Stimulated activated CD4-positive, alpha-beta T cell treated with anti-CD3 and anti-CD28 coated beads, Interleukin-2, amount 100 ng/mL, for 24 hours (primary cell): ENCODE measurements at regions not wholly inside any gene's neighbourhood (a gene's known extent, or its start where the extent isn't known, plus 50 kb on each side); places are given as distances from the start of the nearest gene placed in this dataset.

Source experiments
- DNase-seq, 2 donors: peaks; one replicate each; pipeline ENCODE4 v3.0.0-alpha.2; 2020

DNA sequence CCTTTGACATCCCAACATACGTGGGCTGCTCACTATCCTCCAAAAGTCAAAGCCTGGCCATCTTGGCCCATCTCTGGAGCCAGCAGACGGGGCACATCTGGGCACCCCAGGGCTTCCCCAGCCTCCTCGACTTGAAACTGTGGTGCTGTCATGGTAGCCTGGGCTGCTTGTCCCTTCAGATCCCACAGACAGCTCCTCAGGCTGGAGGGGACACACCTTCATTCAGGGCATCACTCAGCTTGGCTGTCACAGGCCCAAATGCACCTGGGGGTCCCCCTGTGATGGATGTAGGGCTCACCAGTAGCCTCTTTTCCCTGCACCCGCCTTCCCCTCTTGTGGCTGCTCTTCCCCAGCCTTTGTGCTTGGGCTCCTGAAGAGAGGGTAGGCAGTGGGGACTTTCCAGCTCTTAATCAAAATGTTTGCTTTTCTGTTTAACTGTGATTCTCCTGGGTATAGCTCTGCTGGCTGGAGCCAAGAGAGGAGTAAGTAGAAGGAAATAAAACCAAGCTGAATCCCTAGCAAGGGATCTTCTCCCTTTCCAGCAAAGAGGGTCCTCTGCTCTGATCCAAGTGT lies 92.3 kb downstream of the GYPC start:
- peak in 1 of 2 donors; percentile 8 for DNase-seq

DNA sequence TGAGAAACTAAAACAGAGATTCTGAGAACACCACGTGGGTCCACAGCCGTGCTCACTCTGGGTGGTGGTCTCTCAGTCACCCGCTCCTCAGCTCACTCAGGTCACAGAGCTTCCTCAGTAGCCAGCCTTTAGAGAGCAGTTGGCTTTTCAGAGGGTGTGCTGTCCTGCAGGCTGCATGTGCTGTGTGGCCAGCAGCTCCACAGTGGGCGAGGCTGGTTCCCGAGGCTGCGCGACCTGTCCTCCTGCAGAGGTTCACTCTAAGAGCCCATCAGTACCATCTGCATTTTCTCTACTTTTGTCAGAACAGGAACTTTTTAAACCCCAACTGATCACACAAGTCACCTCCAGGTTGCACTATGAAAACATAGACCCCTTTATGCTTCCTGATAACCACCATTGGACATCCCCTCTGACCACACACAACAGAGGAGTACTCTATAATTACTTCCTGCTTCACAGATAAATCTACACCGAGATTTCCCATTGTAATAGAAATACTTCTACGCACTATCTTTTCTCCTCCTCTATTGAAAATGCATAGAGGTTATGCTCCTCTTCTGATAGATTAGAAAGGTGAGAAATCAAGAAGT lies 93.1 kb downstream of the GYPC start:
- peak in 1 of 2 donors; percentile 11 for DNase-seq

DNA sequence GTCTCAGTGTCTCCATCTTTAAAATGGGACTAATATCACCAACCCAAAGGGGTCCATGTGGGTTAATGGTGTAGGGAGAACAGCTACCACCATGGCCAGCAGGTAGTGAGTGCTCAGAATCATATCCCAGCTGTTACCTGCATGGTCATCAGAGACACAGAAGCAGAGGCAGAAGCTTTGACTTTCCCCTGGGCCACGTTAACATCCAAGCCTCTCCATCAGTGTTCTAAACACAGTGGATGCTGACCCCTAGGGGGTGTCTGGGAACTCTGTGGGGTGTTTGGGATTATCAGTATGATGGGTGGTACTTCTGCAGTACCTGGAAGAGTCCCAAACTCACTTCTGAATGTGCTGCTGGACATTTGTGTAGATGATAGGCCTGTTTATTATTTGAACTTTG lies 93.6 kb downstream of the GYPC start:
- DNase-seq: peak in 1 of 2 donors; percentile 16

DNA sequence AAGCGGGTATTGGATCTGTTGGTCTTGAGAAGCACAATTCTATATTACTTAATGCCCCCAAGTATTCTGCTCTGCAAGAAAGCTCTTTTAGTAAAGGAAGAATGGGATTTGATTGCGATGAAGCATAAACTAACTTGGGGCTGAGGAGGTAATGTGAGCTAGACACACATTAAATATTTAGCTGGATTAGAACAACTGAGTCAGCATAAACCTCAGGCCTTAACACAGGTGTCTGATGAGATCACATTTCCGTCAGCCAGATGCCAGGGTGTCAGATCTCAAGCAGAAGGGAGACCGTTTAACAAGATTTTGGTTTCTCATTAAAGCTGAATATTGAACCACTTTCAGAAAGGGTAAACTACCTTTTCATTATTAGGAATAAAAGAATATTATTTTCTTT lies 94.5 kb downstream of the GYPC start:
- no peak for DNase-seq

DNA sequence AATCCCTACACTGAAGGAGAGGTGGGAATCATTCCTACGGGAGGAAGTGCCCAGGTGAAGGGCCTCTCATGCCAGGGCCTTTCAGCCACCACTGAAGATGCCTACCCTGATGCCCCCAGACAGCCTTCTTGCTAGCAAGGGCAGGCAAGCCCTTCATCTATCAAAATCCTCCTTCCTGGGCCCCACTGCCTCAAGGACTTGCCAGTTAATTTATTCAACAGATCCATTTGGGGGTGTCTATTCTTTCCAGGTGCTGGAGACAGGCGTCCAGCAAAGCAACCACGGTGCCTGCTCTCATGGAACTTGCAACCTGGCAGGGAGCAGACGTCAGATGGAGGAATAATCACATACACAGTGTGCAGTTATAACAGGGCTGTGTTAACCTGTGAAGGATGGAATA lies 95.5 kb downstream of the GYPC start:
- peak in 1 of 2 donors; percentile 3 for DNase-seq

DNA sequence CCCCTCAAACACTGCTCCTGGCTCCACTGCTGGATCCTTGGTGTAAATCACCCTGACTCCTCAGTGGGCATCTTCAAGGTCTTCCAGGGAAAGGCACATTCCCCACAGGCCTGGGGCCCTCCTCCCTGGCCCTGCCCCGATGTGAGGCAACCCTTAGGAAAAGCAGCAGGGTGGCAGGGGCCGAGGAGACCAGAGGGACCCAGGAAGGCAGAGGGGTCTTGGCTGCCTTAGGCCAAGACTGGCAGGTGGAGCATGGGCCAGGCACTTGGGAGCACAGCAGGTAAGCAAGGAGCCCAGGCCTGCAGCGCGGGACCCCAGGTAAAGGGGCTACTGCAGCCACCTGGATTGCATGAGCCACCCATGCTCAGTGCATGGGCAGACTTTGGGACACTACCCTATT lies 96.9 kb downstream of the GYPC start:
- peak in 1 of 2 donors; percentile 11 for DNase-seq

DNA sequence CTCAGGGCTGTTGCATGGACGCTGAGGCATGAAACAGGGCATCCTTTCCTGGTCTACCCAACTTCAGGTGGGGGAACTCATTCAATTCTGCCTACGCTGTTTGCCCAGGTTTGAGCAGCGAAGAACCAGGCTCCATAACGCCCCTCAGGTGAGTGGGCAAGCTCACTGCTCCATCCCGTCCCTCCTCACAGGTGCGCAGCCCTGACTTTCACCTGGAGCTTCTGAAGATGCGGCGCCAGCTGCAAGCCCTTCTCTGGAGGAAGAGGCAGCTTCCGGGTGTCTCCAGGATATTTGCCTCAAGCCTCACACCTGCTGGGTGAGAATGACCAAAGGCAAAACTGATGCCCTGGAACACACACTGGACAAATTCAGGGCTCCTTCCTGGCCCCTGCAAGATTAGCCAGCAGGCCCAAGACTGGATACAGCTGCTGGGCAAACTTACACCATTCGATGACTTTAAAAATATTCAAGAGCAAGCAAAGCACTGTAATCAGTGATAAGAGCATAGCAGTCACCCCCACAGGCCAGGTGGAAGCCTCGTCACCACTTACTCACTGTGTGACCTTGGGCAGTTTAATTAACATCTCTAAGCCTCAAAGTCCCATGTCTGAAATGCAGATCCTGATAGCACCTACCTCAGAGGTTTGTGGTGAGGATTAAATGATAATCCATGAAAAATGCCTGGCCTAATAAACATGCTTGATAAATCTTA lies 97.7 kb downstream of the GYPC start:
- DNase-seq: peak in 1 of 2 donors; percentile 5

DNA sequence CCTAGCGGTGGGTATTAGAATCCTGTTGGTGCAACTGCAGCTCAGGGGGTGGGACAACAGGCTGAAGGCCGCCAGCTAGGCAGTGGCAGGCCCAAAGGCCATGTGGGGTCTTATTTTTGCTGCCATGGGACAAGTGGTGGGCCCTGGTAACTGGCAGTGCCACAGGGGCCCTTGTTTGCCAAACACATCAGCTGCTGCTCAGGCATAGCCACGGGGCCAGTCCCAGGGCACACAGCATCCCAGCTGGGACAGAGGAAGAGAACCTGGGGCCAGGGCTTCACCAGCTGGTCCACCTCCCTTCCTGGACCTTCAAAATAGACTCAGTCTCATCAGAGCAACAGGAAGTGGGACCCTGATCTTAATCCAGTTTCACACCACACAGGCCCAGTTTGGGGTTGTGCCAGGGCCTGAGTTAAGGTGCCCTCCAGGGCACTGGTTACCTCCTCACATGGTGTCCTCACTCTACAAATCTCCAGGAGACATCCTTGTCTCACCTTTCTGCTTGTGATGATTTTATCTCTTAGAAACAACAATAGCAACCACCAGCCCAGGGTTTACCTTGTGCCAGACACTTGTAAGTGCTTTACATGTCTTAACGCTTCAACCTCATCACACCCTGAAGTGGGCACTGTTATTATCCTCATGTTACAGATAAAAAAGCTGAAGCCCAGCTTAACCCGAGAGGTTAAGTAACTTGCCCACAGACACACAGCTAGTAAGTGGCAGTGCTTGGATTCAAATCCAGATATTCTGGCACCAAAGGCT lies 98.5 kb downstream of the GYPC start:
- DNase-seq: peak in 1 of 2 donors; percentile 6

DNA sequence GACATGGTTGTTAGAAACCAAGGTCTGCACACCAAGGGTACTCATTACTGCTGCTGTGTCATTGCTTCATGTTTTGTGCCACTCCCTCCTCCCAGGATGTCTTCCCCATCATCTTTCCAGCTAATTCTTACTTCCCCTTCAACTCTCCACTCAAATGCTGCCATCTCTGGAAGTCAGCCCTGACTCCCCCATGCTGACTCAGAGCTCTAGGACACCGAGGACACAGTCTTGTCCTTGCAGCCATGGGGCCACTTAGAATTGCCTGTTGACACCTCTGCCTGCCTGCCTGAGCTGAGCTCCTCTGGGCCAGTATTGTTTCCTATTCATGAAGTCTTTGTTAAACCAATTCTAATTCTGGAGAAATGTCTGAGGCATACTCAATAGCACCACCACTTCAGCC lies 100.2 kb downstream of the GYPC start:
- DNase-seq: peak in 1 of 2 donors; percentile 7

DNA sequence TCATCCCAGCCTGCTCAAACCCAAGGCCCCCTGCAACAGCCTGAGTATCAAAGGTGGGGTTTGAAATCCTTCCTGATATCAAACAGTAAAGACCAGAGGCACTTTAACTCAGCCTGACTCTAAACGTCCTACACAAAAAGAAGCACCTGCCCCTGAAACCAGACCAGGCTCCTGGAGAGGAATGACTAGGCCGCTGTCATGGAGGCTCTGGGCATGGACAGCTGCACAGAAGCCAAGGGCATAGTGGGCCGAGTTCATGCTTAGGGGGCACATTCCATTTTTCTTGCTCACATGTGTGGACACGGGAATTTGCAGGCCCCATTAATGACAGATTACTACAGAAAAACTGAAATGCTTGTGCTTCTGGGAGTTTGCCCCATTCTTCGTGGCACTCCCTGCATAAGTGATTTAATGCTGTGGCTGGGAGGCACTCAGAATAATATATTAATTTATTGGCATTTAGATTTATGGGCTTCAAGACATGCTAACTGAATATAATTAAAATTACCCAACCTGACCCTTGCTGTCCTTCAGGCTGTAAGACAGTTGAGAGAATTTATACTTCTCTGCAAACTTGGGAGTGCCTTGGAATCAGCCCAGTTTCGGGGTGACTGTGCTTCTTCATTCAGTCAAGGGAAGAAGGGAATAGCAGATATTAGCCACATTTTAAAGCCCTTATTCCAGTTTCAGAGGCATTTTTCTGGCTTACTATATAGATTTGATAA lies 105.5 kb downstream of the GYPC start:
- peak in 1 of 2 donors; percentile 8 for DNase-seq

DNA sequence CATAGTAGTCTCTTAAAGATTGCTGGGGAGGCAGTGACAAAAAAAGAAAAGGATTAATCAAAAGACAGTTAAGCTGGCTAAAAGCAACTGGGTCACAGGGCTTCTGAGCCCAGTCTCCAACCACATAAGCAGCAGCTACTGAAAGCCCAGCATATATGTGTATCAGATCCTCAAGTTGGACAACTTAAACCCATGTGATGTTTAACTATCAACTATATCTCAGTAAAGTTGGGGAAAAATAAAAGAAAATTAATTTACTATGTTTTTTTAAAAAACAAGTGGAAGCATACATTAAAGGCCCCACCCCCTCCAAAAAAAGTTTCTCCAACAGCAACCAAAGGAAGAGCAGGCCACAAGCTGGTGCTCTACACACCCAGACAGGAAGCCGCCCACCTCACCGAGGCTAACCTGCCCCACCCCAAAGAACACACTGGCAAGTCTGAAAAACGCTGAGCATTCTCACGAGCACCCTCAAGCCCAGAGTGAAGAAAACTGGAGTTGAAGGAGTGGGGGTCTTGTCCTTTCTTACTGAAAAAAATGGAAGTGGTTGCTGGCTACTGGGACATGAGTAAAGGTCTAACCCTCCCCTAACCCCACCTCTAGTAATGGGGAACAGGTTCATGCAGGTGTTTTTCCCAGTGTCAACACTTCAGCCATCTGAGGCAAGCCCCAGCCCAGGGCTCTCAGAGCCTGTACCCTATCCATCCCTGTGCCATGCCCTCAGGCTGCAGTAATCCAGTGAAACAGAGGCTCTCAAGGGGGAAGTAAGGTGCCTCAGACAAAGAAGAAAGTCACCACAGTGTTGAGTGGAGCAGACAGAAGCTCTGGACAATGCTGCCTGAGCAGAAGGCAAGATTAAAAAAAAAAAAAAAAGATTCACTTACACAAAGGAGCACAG lies 106.3 kb downstream of the GYPC start:
- DNase-seq: peak; percentile 32 to 36

DNA sequence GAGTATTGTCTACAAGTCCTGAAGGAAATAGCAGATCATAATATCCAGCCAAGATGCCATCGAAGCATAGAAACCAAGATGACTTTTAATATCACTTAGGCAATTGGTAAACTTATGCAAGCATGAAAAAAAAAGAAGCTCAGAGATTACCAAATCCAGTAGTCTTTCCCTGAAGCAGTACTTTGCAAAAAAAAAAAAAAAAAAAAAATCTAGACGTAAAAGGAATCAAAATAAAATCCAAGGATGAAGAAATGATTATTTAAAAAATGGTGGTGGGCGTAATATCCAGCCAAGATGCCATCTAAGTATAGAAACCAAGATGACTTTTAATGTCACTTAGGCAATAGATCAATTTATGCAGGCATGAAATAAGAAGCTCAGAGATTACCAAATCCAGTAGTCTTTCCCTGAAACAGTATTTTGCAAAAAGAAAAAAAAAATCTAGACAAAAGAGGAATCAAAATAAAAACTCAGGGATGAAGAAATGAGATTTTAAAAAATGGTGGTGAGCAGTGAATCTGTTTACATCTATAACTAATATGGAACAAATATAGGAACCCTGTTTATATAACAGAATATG lies 108.8 kb downstream of the GYPC start:
- no peak for DNase-seq

DNA sequence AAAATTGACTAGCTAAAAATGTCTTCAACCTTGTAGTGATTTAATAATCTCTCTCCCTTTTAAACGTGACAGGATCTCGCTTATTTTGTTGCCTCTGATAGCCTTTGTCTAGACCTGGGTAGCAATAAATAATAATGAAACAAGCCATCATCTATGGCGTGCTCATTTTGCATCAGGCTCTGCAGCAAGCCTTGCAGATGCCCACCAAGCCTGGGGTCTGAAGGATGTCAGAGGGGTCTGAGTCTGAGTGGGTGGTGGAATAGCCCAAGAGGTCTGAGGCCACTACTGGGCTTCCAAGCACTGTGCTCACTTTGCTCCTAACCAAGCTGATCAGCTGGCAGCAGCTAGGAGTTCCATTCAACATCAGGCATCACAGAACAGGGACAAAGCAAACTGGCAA lies 109.4 kb downstream of the GYPC start:
- DNase-seq: no peak

DNA sequence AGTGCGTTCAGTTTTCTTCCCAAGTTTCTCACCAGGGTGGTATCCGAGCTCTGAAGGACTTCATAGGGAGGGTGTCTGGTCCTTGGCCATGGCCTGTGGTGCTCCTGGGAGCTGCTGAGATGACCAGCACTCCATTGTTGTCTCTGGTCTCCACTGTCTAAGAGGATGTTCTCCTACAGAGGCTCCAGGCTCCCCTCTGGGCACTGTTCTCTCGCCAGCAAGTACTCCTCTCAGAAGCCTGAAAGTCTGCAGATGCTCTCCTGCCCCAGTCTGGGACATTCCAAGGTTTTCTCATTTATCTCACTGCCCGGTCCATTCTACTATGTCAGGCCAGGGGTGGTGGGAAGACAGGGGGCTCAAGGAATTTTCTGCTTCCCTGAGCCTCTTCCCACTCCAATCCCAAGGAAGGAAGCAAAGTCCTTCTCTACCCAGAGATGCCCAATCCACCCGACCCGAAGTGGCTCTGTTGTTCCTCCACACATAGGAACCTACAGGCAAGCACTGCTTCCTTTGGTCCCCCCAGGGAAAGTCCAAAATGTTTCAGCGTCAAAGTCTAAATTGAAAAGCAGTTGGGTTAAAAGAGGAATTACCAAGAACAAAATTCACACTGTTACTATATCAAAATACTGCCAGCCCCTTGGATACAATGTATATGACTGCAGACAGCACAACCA lies 110.5 kb downstream of the GYPC start:
- DNase-seq: no peak

DNA sequence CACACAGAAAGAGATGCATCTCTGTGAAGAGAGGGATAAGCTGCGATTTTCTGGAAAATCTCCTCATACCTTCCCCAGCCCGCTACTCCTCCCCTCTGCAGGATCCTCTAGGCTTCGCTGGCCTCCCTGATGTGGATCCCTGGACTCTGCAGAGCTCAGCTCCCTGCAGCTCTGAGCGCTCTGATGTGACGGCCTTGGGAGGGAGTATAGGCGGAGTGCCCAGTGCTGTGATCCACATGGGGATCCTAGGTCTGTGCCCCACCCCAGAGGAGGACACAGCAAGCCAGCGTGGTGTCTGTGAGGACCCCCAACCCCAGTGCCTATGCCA lies 111.0 kb downstream of the GYPC start:
- DNase-seq: no peak

DNA sequence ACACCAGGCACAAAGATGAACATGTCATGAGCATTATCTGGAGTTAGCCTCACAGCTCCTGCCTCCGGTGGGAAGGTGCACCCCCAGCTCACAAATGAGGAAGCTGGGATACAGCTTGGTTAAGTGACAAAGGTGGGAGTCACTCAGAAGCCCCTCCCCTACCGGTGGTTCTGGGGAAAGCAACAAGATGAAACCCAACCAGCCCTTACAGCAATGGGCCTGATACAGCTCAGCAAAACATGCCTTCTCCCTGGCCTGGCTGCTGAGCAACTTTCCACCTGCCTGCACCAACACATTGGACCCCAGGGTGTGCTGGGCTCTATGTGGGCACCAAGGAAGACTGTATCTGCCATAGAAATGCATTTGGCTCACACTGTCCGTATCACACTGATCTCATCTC lies 113.2 kb downstream of the GYPC start:
- DNase-seq: no peak

DNA sequence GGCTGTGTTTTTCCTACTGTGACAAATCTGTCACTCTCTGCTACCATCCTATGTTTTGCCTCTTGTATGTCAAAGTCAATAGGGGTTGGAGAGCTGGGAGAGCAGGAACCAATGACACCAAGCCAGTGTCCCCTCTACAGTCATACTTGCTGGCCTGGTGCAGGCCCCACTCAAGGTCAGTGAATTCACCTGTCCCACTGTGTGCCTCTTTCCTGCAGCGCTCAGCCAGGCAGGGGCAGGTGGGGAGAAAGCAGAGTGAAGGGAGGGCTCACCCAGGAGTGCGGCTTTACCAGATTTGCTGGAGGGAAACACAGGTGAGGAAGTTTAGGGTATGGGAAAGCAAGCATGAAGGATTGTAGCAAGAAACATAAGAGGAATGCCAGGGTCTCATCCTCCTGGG lies 114.5 kb downstream of the GYPC start:
- no peak for DNase-seq

DNA sequence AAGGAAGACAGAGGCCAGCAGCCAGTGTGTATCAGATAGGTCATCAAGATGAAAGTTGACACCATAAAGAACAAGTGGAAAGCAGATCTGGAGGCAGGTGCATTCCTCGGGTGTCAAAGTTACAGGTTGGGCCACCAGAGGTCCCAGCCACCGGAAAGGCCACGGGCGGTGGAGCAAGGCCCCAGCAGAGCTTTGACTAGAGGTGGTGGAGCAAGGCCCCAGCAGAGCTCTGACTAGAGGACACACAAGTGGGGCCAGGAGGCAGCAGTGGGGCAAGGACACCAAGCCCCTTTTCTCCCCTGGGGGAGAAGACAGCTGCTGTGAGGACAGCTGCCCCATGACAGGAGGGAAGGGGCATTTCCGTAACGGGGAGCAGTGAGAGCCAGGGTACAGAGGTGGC lies 115.1 kb downstream of the GYPC start:
- no peak for DNase-seq

DNA sequence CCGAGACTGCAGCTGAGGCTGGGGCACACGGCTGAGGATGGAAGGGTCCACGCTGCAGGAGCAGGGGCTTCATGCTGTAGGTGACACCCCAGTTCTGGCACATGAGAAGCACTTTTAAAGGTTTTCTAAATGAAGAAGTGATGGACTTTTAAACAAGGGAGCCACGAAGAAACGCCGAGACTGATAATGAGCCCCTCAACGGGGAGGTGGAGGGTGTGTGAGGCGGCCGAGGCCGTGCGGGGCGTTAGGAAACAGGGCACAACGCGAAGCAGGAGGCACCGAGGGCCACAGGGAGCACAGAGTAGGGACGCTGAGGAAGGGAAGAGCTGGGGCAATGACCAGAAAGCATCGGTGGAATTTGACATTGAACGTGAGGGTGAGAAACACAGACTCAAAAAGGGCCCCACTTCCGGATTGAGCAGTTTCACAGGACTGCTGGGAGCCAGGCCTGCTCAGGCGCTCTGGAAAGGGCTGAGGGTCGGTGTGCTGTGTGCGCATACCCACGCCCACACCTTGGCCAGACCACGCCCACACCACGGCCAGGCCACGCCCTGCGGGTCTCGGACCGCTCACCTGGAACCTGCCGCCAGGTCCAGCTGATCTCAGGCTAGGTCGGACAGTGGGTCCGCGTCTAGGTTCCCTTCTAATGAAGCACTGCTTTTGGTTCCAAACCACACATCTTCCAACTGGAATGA lies 115.7 kb downstream of the GYPC start:
- DNase-seq: no peak

DNA sequence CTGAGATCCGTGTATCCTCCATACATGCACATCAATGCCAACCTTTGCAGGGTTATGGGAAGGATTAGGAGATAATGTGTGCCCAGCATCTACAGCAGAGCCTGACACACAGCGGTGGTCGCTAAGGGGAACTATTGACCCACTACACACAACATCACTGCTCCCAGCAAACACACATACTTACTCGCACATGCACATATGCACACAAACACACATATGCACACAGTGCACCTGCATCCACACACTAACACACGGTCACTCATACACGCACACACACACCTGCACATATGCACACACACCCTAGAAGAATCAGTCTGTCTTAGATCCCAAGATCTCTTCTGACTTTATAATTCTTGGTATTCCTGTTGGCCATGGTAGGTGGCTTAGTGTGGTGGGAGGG lies 118.3 kb downstream of the GYPC start:
- no peak for DNase-seq

DNA sequence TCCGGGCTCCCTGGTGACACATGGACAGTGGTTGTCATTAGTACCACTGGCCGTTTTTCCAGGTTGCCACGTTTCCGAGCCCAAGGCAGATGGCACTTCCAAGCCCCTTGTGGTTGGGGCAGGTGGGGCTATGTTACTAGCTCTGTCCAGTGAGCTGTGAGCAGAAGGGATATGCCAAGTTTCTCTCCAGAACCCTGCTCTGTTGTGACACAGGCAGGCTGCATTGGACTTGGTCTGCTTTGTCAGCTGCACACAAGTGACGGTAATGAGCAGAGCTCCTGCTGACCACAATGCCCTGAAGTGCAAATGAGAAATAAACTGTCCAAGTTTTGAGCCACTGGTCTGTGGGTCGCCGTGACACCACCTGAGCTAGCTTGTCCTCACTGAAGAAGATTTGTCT lies 118.8 kb downstream of the GYPC start:
- DNase-seq: no peak
